B cell (primary cell): ENCODE measurements at regions not wholly inside any gene's neighbourhood (a gene's known extent, or its start where the extent isn't known, plus 50 kb on each side); places are given as distances from the start of the nearest gene placed in this dataset.

ENCODE experiments used
- ATAC-seq: fragments of 200-7000 bp; cut with Tn5 transposase; one replicate; pipeline ENCODE4 v1.10.0; 2021; ENCODE audit warnings: low read depth, mild to moderate bottlenecking, moderate number of reproducible peaks, moderate library complexity
- CTCF ChIA-PET: fragments of 350-600 bp; sonication (Branson Sonifier 250); formaldehyde crosslinking; loops from one replicate; lab custom pipeline; 2021; ENCODE audit warnings: antibody characterized with exemption, inconsistent platforms; lab: Charles Lee
- POLR2A ChIA-PET: fragments of 350-600 bp; sonication (Branson Sonifier 250); formaldehyde crosslinking; loops from one replicate; lab custom pipeline; 2021; ENCODE audit warnings: antibody characterized with exemption; lab: Charles Lee
- DNase-seq: peaks from one replicate; pipeline ENCODE4 v3.0.0; 2013
- H2AFZ ChIP-seq: 2 replicates; pipeline ENCODE4 v1.6.1; 2012; ENCODE audit warnings: mild to moderate bottlenecking, low read depth, low read length; ENCODE audit not compliant: insufficient read depth, poor library complexity, severe bottlenecking
- H3K27ac ChIP-seq, 2 donors: 1 replicate in 1 of 2; 2 replicates in 1 of 2; pipeline ENCODE4 v1.5.1; 2012 to 2013; ENCODE audit warnings: low read length in 2 of 2, mild to moderate bottlenecking in 2 of 2, moderate library complexity in 1 of 2
- H3K27me3 ChIP-seq, 4 experiments: fragments of 200-600 bp in 1 of 4; sonication (generic) in 1 of 4; replicated peaks in 1 of 4; 1 replicate in 2 of 4; 2 replicates in 2 of 4; pipeline versions ENCODE4 v1.6.1 to v1.7.0; 2013 to 2016; ENCODE audit warnings: low read length in 3 of 4, mild to moderate bottlenecking in 2 of 4, mixed read lengths in 1 of 4, moderate library complexity in 1 of 4; ENCODE audit not compliant: insufficient read depth in 4 of 4, control insufficient read depth in 3 of 4; ENCODE audit errors: control extremely low read depth in 1 of 4
- H3K36me3 ChIP-seq, 2 experiments: replicated peaks in 1 of 2; 1 replicate in 1 of 2; 2 replicates in 1 of 2; pipeline versions ENCODE4 v1.6.1 to v1.7.1; 2013; ENCODE audit warnings: low read length in 1 of 2; ENCODE audit not compliant: insufficient read depth in 2 of 2, control insufficient read depth in 1 of 2; ENCODE audit errors: control extremely low read depth in 1 of 2, extremely low read depth in 1 of 2
- H3K4me1 ChIP-seq, 2 donors: fragments of 200-600 bp in 1 of 2; sonication (generic) in 1 of 2; 1 replicate in 1 of 2; 2 replicates in 1 of 2; pipeline versions ENCODE4 v1.5.1 to v1.6.1; 2013 to 2017; ENCODE audit warnings: low read length in 2 of 2; ENCODE audit not compliant: control insufficient read depth in 2 of 2, insufficient read depth in 2 of 2
- H3K4me2 ChIP-seq: replicated peaks from 2 replicates; pipeline ENCODE3; 2012; ENCODE audit warnings: mild to moderate bottlenecking, low read depth, low read length; ENCODE audit not compliant: poor library complexity, severe bottlenecking
- H3K4me3 ChIP-seq, 5 experiments: fragments of 200-600 bp in 1 of 5; sonication (generic) in 1 of 5; 1 replicate in 3 of 5; 2 replicates in 2 of 5; pipeline versions ENCODE4 v1.5.1 to v1.7.0; 2011 to 2016; ENCODE audit warnings: low read length in 4 of 5, mild to moderate bottlenecking in 4 of 5, low read depth in 2 of 5, control low read depth in 1 of 5, moderate library complexity in 1 of 5; ENCODE audit not compliant: insufficient read depth in 1 of 5; ENCODE audit errors: control extremely low read depth in 1 of 5, extremely low read depth in 1 of 5
- H3K79me2 ChIP-seq: fragments of 200-600 bp; sonication (generic); one replicate; pipeline ENCODE4 v1.6.0; 2016; ENCODE audit warnings: low read length; ENCODE audit not compliant: control insufficient read depth, insufficient read depth
- H3K9ac ChIP-seq: fragments of 200-600 bp; sonication (generic); 2 replicates; pipeline ENCODE4 v1.6.1; 2017; ENCODE audit warnings: mild to moderate bottlenecking, low read length, moderate library complexity
- H3K9me3 ChIP-seq, 3 donors: one replicate each; pipeline versions ENCODE4 v1.6.1 to v1.7.1; 2013; ENCODE audit warnings: low read length in 2 of 3; ENCODE audit not compliant: control insufficient read depth in 2 of 3, insufficient read depth in 1 of 3; ENCODE audit errors: control extremely low read depth in 1 of 3
- H4K20me1 ChIP-seq: 2 replicates; pipeline ENCODE4 v1.6.0; 2012; ENCODE audit warnings: mild to moderate bottlenecking, low read length; ENCODE audit not compliant: insufficient read depth, control insufficient read depth, poor library complexity, severe bottlenecking
- H3K27ac Mint-ChIP-seq: one replicate; pipeline ENCODE4 v1.8.0; 2021; ENCODE audit warnings: mixed read lengths
- H3K27me3 Mint-ChIP-seq: one replicate; pipeline ENCODE4 v1.8.0; 2021; ENCODE audit warnings: mixed read lengths
- H3K4me1 Mint-ChIP-seq: one replicate; pipeline ENCODE4 v1.8.0; 2021; ENCODE audit warnings: mixed read lengths
- H3K4me3 Mint-ChIP-seq: one replicate; pipeline ENCODE4 v1.8.0; 2021; ENCODE audit warnings: mixed read lengths
- H3K9me3 Mint-ChIP-seq: one replicate; pipeline ENCODE4 v1.8.0; 2022; ENCODE audit warnings: mixed read lengths; ENCODE audit not compliant: insufficient read depth
- EZH2 ChIP-seq: IDR thresholded peaks from 2 replicates; pipeline ENCODE4 v1.6.1; 2012; ENCODE audit warnings: borderline replicate concordance, low read depth, mild to moderate bottlenecking, moderate library complexity, low read length; ENCODE audit not compliant: insufficient read depth, poor library complexity, severe bottlenecking
- WGBS: methylation state at CpG from one replicate; pipeline ENCODE4 v1.1.5; 2013; ENCODE audit warnings: missing lambda C conversion rate; ENCODE audit not compliant: insufficient coverage; 5-methylcytosine and 5-hydroxymethylcytosine counted together
- intact Hi-C: fragments of 100-400 bp; cut with micrococcal nuclease; formaldehyde crosslinking; loops from one replicate; pipeline ENCODE4 v1.10.0; 2022
- TF ChIP-seq, protein P1 (sequence below): fragments of 200-600 bp; IDR thresholded peaks from one replicate; pipeline ENCODE4 v1.8.0; 2022; ENCODE audit warnings: antibody characterized with exemption, mild to moderate bottlenecking

DNA sequence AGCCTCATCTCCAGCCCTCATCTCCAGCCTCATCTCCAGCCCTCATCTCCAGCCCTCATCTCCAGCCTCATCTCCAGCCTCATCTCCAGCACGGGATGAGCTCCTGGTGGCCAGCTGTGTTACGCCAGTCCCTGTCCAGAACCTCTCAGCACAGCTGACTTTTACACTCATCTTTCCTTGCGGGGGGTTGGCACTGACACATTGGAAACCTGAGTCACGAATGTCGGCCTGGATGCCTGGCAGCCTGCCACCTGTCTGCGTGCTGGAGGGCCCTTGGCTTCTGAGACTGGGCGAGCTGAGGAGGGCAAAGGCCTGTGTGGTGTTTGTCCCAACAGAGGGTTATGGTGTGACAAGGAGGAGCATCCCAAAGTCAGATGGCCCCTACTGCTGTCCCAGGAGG is 66.1 kb upstream of the HGFAC start:
- H3K9me3 Mint-ChIP-seq: peaks cover 5% of the 10 kb centered on the region
- H3K4me2 ChIP-seq: no peak overlapping the region
- H4K20me1 ChIP-seq: no peaks in the 10 kb centered on the region
- no peak overlapping the region for H2AFZ ChIP-seq
- H3K27me3 ChIP-seq: peaks cover 0 to 4% (median 0%) of the 10 kb centered on the region in 4 experiments
- H3K4me1 ChIP-seq: peaks cover 15 to 24% of the 10 kb centered on the region in 2 donors
- H3K4me1 Mint-ChIP-seq: peaks cover 26% of the 10 kb centered on the region
- POLR2A ChIA-PET: no interaction called here
- H3K36me3 ChIP-seq: no peaks in the 10 kb centered on the region
- peaks cover 0 to 16% (median 11%) of the 10 kb centered on the region in 3 donors for H3K9me3 ChIP-seq
- H3K27ac Mint-ChIP-seq: no peak overlapping the region
- ATAC-seq (no peak), DNase-seq (no peak)
- TF ChIP-seq EZH2: no peak
- TF ChIP-seq, protein P1, sequence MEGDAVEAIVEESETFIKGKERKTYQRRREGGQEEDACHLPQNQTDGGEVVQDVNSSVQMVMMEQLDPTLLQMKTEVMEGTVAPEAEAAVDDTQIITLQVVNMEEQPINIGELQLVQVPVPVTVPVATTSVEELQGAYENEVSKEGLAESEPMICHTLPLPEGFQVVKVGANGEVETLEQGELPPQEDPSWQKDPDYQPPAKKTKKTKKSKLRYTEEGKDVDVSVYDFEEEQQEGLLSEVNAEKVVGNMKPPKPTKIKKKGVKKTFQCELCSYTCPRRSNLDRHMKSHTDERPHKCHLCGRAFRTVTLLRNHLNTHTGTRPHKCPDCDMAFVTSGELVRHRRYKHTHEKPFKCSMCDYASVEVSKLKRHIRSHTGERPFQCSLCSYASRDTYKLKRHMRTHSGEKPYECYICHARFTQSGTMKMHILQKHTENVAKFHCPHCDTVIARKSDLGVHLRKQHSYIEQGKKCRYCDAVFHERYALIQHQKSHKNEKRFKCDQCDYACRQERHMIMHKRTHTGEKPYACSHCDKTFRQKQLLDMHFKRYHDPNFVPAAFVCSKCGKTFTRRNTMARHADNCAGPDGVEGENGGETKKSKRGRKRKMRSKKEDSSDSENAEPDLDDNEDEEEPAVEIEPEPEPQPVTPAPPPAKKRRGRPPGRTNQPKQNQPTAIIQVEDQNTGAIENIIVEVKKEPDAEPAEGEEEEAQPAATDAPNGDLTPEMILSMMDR: no peak
- no peak overlapping the region for H3K27ac ChIP-seq
- intact Hi-C loops: no loop called here
- no peak overlapping the region for H3K9ac ChIP-seq
- WGBS: 97% methylated on average over 7 of the region's 7 CpGs
- H3K27me3 Mint-ChIP-seq: peaks cover 8% of the 10 kb centered on the region
- CTCF ChIA-PET: no interaction called here
- H3K4me3 Mint-ChIP-seq: no peak overlapping the region
- H3K79me2 ChIP-seq: no peaks in the 10 kb centered on the region
- H3K4me3 ChIP-seq: no peak overlapping the region

DNA sequence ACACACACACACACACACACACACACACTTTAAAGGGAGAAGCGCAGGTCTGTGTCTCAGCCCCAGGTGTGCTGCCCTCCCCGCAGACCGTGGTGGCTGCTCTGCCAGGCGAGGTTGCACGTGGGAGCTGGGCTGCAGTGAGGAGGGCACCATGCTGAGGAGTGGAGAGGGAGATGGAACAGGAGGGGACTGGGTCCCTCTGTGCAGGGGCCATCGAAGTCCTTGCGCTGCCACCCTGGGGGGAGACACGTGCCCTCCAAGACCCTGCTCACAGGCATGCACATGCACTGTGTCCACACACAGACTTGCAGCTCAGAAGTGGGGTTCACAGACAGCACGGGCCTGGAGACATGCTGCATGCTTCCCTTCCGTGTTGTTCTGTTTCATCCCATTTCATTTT is 65.5 kb upstream of the HGFAC start:
- Histone ChIP-seq H4K20me1 (no peaks in the 10 kb centered on the region), H3K9ac (no peak overlapping the region), H3K4me3 (no peak overlapping the region), H3K4me2 (no peak overlapping the region), H3K27me3 (peaks cover 0 to 4% (median 0%) of the 10 kb centered on the region in 4 experiments), H2AFZ (no peak overlapping the region), H3K9me3 (peaks cover 0 to 21% (median 12%) of the 10 kb centered on the region in 3 donors), H3K36me3 (no peaks in the 10 kb centered on the region), H3K4me1 (peaks cover 15 to 24% of the 10 kb centered on the region in 2 donors), H3K79me2 (no peaks in the 10 kb centered on the region), H3K27ac (no peak overlapping the region)
- ChIA-PET CTCF (interaction anchor here (0.6 kb wide), 1 partner anchor 25 kb away, joined by 4 read pairs; no protein-coding TSS in a partner anchor), POLR2A (no interaction called here)
- Mint-ChIP-seq H3K27me3 (peaks cover 6% of the 10 kb centered on the region), H3K4me3 (no peak overlapping the region), H3K4me1 (peaks cover 22% of the 10 kb centered on the region), H3K27ac (no peak overlapping the region), H3K9me3 (peaks cover 9% of the 10 kb centered on the region)
- TF ChIP-seq EZH2: no peak
- TF ChIP-seq, protein P1: no peak
- ATAC-seq: no peak
- DNase-seq: no peak
- intact Hi-C loops: no loop called here
- WGBS: 98% methylated on average over 8 of the region's 10 CpGs
